Gastrocnemius medialis (tissue), 4 donors: ENCODE measurements at regions not wholly inside any gene's neighbourhood (a gene's known extent, or its start where the extent isn't known, plus 50 kb on each side); places are given as distances from the start of the nearest gene placed in this dataset.
"Not testable (repeated sequence)": the region's sequence is repeated elsewhere in the genome, so short reads cannot be mapped to it uniquely, and the experiment has no call there.

ENCODE experiments used
- ATAC-seq, 2 donors: fragments of 150-250 bp; one replicate each; pipeline ENCODE4 v1.9.1; 2016
- DNase-seq, 2 donors: peaks; one replicate each; pipeline ENCODE4 v3.0.0-alpha.2; 2019
- H3K27ac ChIP-seq, 4 donors: fragments of 200-600 bp; sonication (generic); 1 replicate in 1 of 4; 2 replicates in 3 of 4; pipeline ENCODE4 v1.5.1; 2016 to 2018; ENCODE audit warnings: mild to moderate bottlenecking in 2 of 4, moderate library complexity in 1 of 4
- H3K27me3 ChIP-seq, 3 donors: fragments of 200-600 bp; sonication (generic) in 2 of 3; 1 replicate in 1 of 3; 2 replicates in 2 of 3; pipeline versions ENCODE4 v1.5.1 to v1.6.0; 2016 to 2019; ENCODE audit warnings: mild to moderate bottlenecking in 1 of 3, moderate library complexity in 1 of 3
- H3K36me3 ChIP-seq, 2 donors: fragments of 200-600 bp; sonication (generic) in 1 of 2; one replicate each; pipeline ENCODE4 v1.5.1; 2017 to 2018
- H3K4me1 ChIP-seq, 2 donors: fragments of 200-600 bp; sonication (generic) in 1 of 2; one replicate each; pipeline ENCODE4 v1.5.1; 2016 to 2017; ENCODE audit warnings: mild to moderate bottlenecking in 2 of 2
- H3K4me3 ChIP-seq, 4 donors: fragments of 200-600 bp; sonication (generic) in 3 of 4; 1 replicate in 1 of 4; 2 replicates in 3 of 4; pipeline ENCODE4 v1.5.1; 2016 to 2019; ENCODE audit warnings: mild to moderate bottlenecking in 2 of 4
- H3K9me3 ChIP-seq, 3 donors: fragments of 200-600 bp; sonication (generic) in 2 of 3; 1 replicate in 1 of 3; 2 replicates in 2 of 3; pipeline ENCODE4 v1.5.1; 2016 to 2019
- POLR2A ChIP-seq, 2 donors: fragments of 450-650 bp; IDR thresholded peaks; one replicate each; pipeline ENCODE4 v1.6.1; 2017; ENCODE audit warnings: antibody characterized with exemption in 2 of 2, mild to moderate bottlenecking in 2 of 2, moderate library complexity in 2 of 2
- in situ Hi-C, 4 donors: fragments of 200-750 bp; cut with MboI; loops; one replicate each; pipeline versions ENCODE4 v1.15.0 to v1.8.0; 2017; ENCODE audit warnings: low sequenced_read_pairs in 4 of 4
- intact Hi-C: fragments of 100-400 bp; cut with DNase I; formaldehyde crosslinking; loops from one replicate; pipeline ENCODE4 v1.15.1; 2023; ENCODE audit warnings: low total_unique reads
- TF ChIP-seq, protein P1 (sequence below), 5 experiments: fragments of 450-650 bp in 3 of 5; fragments of 200-600 bp in 2 of 5; sonication (generic) in 2 of 5; IDR thresholded peaks in 4 of 5; conservative IDR thresholded peaks in 1 of 5; 1 replicate in 4 of 5; 2 replicates in 1 of 5; pipeline ENCODE4 v1.5.1; 2016 to 2019; ENCODE audit warnings: antibody characterized with exemption in 5 of 5, mild to moderate bottlenecking in 3 of 5, moderate library complexity in 3 of 5

- in situ Hi-C loops, result no loop called here
- intact Hi-C loops, result no loop called here
- Histone ChIP-seq H3K9me3 (no peaks in the 10 kb centered on the region), H3K4me3 (no peak overlapping the region), H3K4me1 (no peaks in the 10 kb centered on the region), H3K27me3 (no peaks in the 10 kb centered on the region), H3K27ac (no peak overlapping the region), H3K36me3 (no peaks in the 10 kb centered on the region)
- TF ChIP-seq POLR2A (IDR thresholded peaks at IDR 0.05), result no peak
- TF ChIP-seq, protein P1, sequence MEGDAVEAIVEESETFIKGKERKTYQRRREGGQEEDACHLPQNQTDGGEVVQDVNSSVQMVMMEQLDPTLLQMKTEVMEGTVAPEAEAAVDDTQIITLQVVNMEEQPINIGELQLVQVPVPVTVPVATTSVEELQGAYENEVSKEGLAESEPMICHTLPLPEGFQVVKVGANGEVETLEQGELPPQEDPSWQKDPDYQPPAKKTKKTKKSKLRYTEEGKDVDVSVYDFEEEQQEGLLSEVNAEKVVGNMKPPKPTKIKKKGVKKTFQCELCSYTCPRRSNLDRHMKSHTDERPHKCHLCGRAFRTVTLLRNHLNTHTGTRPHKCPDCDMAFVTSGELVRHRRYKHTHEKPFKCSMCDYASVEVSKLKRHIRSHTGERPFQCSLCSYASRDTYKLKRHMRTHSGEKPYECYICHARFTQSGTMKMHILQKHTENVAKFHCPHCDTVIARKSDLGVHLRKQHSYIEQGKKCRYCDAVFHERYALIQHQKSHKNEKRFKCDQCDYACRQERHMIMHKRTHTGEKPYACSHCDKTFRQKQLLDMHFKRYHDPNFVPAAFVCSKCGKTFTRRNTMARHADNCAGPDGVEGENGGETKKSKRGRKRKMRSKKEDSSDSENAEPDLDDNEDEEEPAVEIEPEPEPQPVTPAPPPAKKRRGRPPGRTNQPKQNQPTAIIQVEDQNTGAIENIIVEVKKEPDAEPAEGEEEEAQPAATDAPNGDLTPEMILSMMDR (IDR thresholded peaks at IDR 0.05 in 4 of 5, conservative IDR thresholded peaks at IDR 0.05 in 1 of 5), result no peak
- no peak for DNase-seq
- ATAC-seq, result no peak
These were observed 827.0 kb upstream of the DDX18 start for GRCh38 chr2:116987447-116987846.

- Histone ChIP-seq H3K36me3 (no peaks in the 10 kb centered on the region), H3K27me3 (no peaks in the 10 kb centered on the region), H3K4me1 (no peaks in the 10 kb centered on the region), H3K27ac (no peak overlapping the region), H3K9me3 (no peaks in the 10 kb centered on the region), H3K4me3 (no peak overlapping the region)
- in situ Hi-C loops, result no loop called here
- no peak for DNase-seq
- TF ChIP-seq POLR2A (IDR thresholded peaks at IDR 0.05), result no peak
- TF ChIP-seq, protein P1 (IDR thresholded peaks at IDR 0.05 in 4 of 5, conservative IDR thresholded peaks at IDR 0.05 in 1 of 5), result no peak
- no peak for ATAC-seq
- intact Hi-C loops, result no loop called here
These were observed 826.2 kb upstream of the DDX18 start for GRCh38 chr2:116988303-116988702.

DNA sequence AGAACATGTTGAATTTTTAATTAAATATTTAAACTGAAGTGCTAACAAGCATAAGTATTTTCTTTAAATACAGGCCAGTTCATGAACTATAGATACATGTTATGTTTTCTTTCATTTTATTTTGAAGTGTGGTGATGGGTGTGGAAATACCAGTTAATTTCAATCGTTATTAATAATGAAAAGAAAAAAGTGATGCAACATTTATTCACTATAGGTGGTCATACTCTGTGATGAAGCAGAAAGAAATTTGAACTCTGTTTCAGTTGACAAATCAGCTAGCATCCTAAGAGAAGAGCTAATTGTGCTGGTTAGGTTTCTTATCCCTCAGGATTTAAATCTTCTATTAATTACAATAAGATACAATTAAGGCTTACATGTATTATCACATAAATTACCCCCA lies 795.1 kb upstream of the DDX18 start:
- in situ Hi-C loops (no loop called here), intact Hi-C loops (no loop called here)
- Histone ChIP-seq H3K4me1 (no peaks in the 10 kb centered on the region), H3K36me3 (no peaks in the 10 kb centered on the region), H3K4me3 (no peak overlapping the region), H3K27me3 (no peaks in the 10 kb centered on the region), H3K27ac (no peak overlapping the region), H3K9me3 (no peaks in the 10 kb centered on the region)
- DNase-seq (no peak), ATAC-seq (no peak)
- no peak for TF ChIP-seq POLR2A (IDR thresholded peaks at IDR 0.05)
- TF ChIP-seq, protein P1 (IDR thresholded peaks at IDR 0.05 in 4 of 5, conservative IDR thresholded peaks at IDR 0.05 in 1 of 5), result no peak

DNA sequence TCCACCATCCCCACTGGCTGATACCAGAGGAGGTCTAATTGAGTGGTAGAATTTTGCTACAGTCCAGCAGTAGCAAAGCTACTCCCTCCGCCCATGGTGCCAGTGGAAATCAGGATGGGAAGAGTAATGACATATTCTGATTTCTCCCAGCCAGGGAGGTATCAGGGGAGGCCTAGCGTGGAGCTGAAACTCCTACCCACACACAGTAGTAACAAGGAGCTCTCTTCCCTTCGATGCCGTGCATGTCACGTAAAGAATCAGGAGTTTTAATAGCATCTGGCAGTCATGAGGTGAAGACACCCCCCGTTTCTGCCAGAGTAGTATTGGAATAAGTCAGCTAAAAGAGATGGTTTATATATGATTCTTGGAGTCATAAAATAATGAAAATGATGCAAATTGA lies 786.8 kb upstream of the DDX18 start:
- no peaks in the 10 kb centered on the region for H3K9me3 ChIP-seq
- DNase-seq (no peak), ATAC-seq (no peak)
- no peaks in the 10 kb centered on the region for H3K4me1 ChIP-seq
- no peak overlapping the region for H3K27ac ChIP-seq
- no peaks in the 10 kb centered on the region for H3K36me3 ChIP-seq
- in situ Hi-C loops (no loop called here), intact Hi-C loops (no loop called here)
- H3K4me3 ChIP-seq, result no peak overlapping the region
- no peak for TF ChIP-seq POLR2A (IDR thresholded peaks at IDR 0.05)
- TF ChIP-seq, protein P1 (IDR thresholded peaks at IDR 0.05 in 4 of 5, conservative IDR thresholded peaks at IDR 0.05 in 1 of 5), result no peak
- no peaks in the 10 kb centered on the region for H3K27me3 ChIP-seq

GRCh38 chr2:117028708-117029107 lies 785.8 kb upstream of the DDX18 start:
- H3K36me3 ChIP-seq, H3K27ac ChIP-seq, intact Hi-C loops, DNase-seq, H3K9me3 ChIP-seq, ATAC-seq, H3K27me3 ChIP-seq, H3K4me1 ChIP-seq, in situ Hi-C loops, H3K4me3 ChIP-seq: not testable (repeated sequence)
